ENCODE measurements at regions not wholly inside any gene's neighbourhood (a gene's known extent, or its start where the extent isn't known, plus 50 kb on each side); places are given as distances from the start of the nearest gene placed in this dataset.

DNA sequence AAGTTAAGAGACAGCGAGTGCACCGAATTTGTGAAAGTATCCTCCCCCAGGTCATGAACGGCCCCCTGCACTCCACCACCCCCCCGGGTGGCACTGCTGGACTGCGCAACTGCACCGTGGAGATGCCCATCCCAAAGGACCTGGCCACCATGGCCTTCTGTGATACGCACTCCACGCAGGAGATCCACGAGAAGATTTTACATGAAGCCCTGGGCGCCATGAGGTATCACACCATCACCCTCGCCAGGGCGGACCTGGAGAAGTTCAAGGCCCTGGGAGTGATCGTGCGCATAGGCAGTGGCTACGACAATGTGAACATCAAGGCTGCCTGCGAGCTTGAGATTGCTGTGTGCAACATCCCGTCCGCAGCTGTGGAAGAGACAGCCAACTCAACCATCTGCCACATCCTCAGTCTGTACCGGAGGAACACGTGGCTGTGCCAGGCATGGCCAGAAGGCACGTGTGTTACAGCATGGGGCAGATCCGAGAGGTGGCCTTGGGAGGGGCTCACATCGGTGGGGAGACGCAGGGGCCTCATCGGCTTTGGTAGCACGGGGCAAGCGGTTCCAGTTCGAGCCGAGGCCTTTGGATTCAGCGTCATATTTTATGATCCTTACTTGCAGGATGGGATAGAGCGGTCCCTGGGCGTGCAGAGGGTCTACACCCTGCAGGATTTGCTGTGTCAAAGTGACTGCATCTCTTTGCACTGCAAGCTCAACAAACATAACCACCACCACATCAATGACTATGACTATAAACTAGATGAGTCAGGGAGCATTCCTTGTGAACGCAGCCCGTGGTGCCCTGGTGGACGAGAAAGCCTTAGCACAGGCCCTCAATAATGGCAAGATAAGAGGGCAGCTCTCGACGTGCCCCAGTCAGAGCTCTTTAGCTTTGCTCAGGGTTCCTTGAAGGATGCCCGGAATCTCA lies 290.8 kb upstream of the MC4R start:
- ChIA-PET CTCF (ENCODE audit: unreplicated experiment) (no interaction called here), POLR2A (no interaction called here)
- Histone ChIP-seq H3K79me2 (ENCODE audit: insufficient read depth, low read depth, low read length) (no peaks in the 10 kb centered on the region), H3K27ac (ENCODE audit: low read depth, low read length, poor library complexity, severe bottlenecking) (no peak overlapping the region), H4K20me1 (ENCODE audit: insufficient read depth, low read length) (no peaks in the 10 kb centered on the region), H3K9me2 (ENCODE audit: insufficient read depth, low read length) (no peaks in the 10 kb centered on the region), H3K36me3 (ENCODE audit: insufficient read depth, low read length) (no peaks in the 10 kb centered on the region), H3K9me3 (ENCODE audit: low read length) (no peaks in the 10 kb centered on the region), H3K4me1 (ENCODE audit: insufficient read depth, low read length, poor library complexity, severe bottlenecking) (no peaks in the 10 kb centered on the region), H2AFZ (ENCODE audit: low read length) (no peak overlapping the region), H3K4me2 (ENCODE audit: low read length) (no peak overlapping the region), H3K4me3 (ENCODE audit: low read depth, low read length, poor library complexity, severe bottlenecking) (no peak overlapping the region)
- no TSS peak for BruUV-seq (replicated peaks)
- intact Hi-C loops (cut with micrococcal nuclease; ENCODE audit: unreplicated experiment) = no loop called here
- no peak for DNase-seq (ENCODE audit: low spot score)
- TF ChIP-seq, protein P1, sequence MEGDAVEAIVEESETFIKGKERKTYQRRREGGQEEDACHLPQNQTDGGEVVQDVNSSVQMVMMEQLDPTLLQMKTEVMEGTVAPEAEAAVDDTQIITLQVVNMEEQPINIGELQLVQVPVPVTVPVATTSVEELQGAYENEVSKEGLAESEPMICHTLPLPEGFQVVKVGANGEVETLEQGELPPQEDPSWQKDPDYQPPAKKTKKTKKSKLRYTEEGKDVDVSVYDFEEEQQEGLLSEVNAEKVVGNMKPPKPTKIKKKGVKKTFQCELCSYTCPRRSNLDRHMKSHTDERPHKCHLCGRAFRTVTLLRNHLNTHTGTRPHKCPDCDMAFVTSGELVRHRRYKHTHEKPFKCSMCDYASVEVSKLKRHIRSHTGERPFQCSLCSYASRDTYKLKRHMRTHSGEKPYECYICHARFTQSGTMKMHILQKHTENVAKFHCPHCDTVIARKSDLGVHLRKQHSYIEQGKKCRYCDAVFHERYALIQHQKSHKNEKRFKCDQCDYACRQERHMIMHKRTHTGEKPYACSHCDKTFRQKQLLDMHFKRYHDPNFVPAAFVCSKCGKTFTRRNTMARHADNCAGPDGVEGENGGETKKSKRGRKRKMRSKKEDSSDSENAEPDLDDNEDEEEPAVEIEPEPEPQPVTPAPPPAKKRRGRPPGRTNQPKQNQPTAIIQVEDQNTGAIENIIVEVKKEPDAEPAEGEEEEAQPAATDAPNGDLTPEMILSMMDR (conservative IDR thresholded peaks at IDR 0.05; ENCODE audit: low read length) = no peak
- no peak for TF ChIP-seq EZH2phosphoT487 (IDR thresholded peaks at IDR 0.05; ENCODE audit: borderline replicate concordance, low read depth, low read length)

DNA sequence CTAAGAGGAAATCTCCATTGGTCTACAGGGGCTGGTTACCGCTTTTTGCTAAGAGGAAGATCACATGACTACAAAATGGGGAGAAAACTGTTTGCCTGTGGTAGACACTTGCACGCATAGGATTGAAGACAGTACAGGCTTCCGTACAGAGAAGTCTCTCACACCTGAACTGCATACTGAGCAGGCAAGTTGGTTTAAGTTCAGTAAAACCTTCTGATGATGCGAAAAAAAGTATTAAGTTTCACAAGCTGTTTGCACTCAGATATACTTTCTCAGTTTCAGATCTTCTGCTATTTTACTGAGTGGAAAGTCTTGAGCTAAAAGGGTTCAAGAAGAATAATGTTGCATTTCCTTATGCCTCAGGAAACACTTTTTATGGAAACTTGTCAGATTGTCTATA lies 292.2 kb upstream of the MC4R start:
- TF ChIP-seq, protein P1 (conservative IDR thresholded peaks at IDR 0.05; ENCODE audit: low read length) = no peak
- TF ChIP-seq EZH2phosphoT487 (IDR thresholded peaks at IDR 0.05; ENCODE audit: borderline replicate concordance, low read depth, low read length) = no peak
- H3K36me3 ChIP-seq (ENCODE audit: insufficient read depth, low read length) = no peaks in the 10 kb centered on the region
- H3K4me2 ChIP-seq (ENCODE audit: low read length) = no peak overlapping the region
- no peak for DNase-seq (ENCODE audit: low spot score)
- H2AFZ ChIP-seq (ENCODE audit: low read length) = no peak overlapping the region
- H3K4me3 ChIP-seq (ENCODE audit: low read depth, low read length, poor library complexity, severe bottlenecking) = no peak overlapping the region
- H3K4me1 ChIP-seq (ENCODE audit: insufficient read depth, low read length, poor library complexity, severe bottlenecking) = no peaks in the 10 kb centered on the region
- ChIA-PET CTCF (ENCODE audit: unreplicated experiment) (no interaction called here), POLR2A (no interaction called here)
- BruUV-seq (replicated peaks) = no TSS peak
- H3K79me2 ChIP-seq (ENCODE audit: insufficient read depth, low read depth, low read length) = no peaks in the 10 kb centered on the region
- intact Hi-C loops (cut with micrococcal nuclease; ENCODE audit: unreplicated experiment) = no loop called here
- no peaks in the 10 kb centered on the region for H4K20me1 ChIP-seq (ENCODE audit: insufficient read depth, low read length)
- no peaks in the 10 kb centered on the region for H3K9me3 ChIP-seq (ENCODE audit: low read length)
- H3K27ac ChIP-seq (ENCODE audit: low read depth, low read length, poor library complexity, severe bottlenecking) = no peak overlapping the region
- H3K9me2 ChIP-seq (ENCODE audit: insufficient read depth, low read length) = no peaks in the 10 kb centered on the region

DNA sequence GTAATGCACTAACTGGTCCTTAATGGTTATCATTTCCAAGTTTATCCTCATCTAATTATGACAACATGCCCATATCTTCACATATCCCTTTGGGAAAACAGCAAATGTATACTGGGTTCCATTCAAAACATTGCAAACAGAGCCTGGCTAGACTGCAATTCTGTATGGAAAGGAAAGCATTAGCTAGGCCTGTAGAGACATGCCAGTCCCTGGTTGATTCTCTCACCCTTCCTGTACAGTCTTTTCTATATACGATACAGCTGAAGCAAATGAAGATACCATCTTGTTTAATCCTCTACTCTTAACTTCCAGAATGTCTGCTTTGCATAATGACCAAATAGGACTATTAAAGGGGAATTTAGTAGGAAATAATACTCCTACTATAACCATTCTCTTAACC lies 294.4 kb upstream of the MC4R start:
- ChIA-PET CTCF (ENCODE audit: unreplicated experiment) (no interaction called here), POLR2A (no interaction called here)
- Histone ChIP-seq H3K27ac (ENCODE audit: low read depth, low read length, poor library complexity, severe bottlenecking) (no peak overlapping the region), H3K79me2 (ENCODE audit: insufficient read depth, low read depth, low read length) (no peaks in the 10 kb centered on the region), H3K4me1 (ENCODE audit: insufficient read depth, low read length, poor library complexity, severe bottlenecking) (no peaks in the 10 kb centered on the region), H3K36me3 (ENCODE audit: insufficient read depth, low read length) (no peaks in the 10 kb centered on the region), H3K9me3 (ENCODE audit: low read length) (no peaks in the 10 kb centered on the region), H2AFZ (ENCODE audit: low read length) (no peak overlapping the region), H4K20me1 (ENCODE audit: insufficient read depth, low read length) (no peaks in the 10 kb centered on the region), H3K4me3 (ENCODE audit: low read depth, low read length, poor library complexity, severe bottlenecking) (no peak overlapping the region), H3K4me2 (ENCODE audit: low read length) (no peak overlapping the region), H3K9me2 (ENCODE audit: insufficient read depth, low read length) (no peaks in the 10 kb centered on the region)
- intact Hi-C loops (cut with micrococcal nuclease; ENCODE audit: unreplicated experiment) = no loop called here
- no TSS peak for BruUV-seq (replicated peaks)
- TF ChIP-seq, protein P1 (conservative IDR thresholded peaks at IDR 0.05; ENCODE audit: low read length) = no peak
- TF ChIP-seq EZH2phosphoT487 (IDR thresholded peaks at IDR 0.05; ENCODE audit: borderline replicate concordance, low read depth, low read length) = no peak
- DNase-seq (ENCODE audit: low spot score) = no peak

Measured in OCI-LY7 (cell line).